HG03045 (cell line): ENCODE measurements at regions not wholly inside any gene's neighbourhood (a gene's known extent, or its start where the extent isn't known, plus 50 kb on each side); places are given as distances from the start of the nearest gene placed in this dataset.
"Not testable (repeated sequence)": the region's sequence is repeated elsewhere in the genome, so short reads cannot be mapped to it uniquely, and the experiment has no call there.

Experiments used
- ATAC-seq: cut with Tn5 transposase; IDR thresholded peaks from one replicate; pipeline ENCODE4 v1.9.1; 2021; ENCODE audit warnings: mild to moderate bottlenecking, moderate library complexity; ENCODE audit not compliant: unreplicated experiment

DNA sequence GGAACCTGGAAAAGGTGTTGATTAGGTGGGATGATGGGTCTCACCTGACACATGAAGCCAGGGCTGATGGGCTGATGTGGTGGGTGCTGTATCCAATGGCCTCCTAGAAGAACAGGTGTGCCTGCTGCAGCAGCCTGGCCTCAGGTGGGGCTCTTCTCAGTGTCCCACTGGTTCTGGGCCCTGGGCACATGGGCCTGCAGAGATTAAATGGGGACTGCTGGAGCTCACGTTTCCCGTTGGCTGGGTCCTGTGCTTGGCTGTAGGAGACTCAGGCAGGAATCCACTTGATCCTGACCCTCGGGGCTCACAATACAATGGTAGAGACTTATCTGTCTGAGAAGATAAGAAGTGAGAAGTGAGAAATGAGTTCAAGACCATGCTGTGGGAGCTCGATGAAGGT lies 170.9 kb downstream of the KCNS3 start:
- no peak for ATAC-seq

DNA sequence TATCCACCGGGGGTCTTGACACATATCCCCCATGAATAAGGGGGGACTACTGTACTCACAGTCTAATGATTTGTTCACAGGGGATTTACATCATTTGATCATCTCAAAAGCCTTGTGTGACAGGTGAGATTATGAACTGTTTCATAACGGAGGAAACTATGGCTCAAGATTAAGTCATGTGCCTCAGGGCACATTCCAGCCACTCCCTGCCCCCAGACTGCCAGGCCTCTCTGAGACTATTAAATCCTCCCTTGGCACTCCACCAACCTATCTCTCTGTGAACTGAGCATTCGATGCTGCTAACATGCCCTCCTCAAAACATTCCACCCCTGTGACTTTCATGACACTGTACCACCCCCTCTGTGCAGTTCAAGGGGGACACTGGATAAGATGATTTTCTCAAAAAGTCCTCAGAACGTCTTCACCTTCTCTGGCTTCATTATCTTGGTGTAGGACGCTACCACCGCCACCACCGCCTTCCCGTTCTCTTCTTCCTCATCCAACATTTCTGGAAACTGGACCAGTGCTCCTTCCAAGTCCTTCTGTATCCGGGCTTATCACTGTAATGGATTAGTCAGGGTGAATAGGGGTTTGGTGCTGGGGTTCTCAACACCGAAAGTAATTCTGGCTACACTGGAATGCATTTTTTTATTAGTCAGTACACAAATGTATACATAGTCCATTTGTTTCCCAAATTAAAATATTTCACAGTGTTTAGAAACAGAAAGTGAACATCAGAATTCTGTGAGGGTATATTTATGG lies 169.6 kb downstream of the KCNS3 start:
- no peak for ATAC-seq

DNA sequence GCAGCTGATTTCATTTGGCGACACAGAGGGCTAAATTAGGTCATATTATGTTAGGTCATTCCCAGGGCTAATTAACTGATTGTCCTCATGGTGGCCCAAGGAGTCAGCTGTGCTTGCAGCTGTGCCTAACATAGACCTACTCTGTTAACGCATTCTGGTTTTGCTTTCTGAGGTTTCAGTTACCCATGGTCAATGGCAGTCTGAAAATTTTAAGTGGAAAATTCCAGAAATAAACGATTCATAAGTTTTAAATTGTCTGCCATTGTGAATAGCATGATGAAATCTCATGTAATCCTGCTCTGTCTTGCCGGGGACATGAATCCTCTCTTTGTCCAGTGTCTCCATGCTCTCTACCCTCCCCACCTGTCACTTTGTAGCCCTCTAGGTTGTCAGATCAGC lies 168.7 kb downstream of the KCNS3 start:
- no peak for ATAC-seq

DNA sequence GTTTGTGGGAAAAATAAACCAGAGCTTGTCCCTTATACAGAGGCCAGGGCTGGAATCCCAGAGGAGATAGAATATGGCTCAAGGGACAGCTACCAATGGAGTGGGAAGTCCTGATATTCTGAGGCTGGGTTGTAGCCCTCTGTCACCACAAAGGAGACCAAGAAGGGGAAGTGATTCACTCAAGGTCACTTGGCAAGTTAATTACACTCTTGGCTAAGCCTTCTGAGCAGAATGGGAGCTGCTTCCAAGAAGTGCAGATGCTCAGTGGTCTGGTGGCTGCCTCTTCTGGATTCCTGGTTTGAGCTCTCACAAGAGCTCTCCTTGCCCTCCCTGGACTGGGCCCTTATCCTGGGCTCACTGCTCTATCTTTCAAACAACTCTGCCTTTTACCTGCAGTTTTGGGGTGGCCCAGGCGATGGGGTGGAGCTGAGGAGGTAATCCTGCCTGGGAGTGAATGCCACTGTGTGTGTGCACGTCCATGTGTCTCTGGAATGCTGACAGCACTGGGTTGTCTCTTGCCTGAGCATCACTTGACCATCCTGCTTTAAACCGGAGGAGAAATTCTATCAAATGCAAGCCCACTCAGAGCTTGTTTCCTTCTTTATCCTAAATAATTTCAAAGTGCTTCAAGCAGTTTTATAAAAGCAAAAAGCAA lies 168.2 kb downstream of the KCNS3 start:
- ATAC-seq: no peak

DNA sequence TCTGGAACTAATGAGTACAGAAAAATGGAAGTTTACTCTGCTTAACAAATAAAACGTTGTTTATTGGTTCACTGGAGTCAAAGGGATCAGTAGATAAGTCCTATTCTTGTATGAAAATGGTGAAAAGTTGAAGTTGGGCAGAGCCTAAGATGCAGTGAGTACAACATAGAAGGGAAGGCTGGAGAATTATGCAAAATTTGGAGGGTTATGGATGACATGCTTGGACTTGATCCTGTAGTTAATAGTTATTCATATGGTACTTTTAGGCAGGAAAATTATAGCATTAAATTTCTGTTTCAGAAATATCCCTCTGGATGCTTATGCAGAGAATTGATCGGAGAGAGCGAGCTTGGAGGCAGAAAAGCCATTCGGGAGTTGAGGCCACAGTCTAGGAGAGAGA lies 167.6 kb downstream of the KCNS3 start:
- ATAC-seq: no peak

DNA sequence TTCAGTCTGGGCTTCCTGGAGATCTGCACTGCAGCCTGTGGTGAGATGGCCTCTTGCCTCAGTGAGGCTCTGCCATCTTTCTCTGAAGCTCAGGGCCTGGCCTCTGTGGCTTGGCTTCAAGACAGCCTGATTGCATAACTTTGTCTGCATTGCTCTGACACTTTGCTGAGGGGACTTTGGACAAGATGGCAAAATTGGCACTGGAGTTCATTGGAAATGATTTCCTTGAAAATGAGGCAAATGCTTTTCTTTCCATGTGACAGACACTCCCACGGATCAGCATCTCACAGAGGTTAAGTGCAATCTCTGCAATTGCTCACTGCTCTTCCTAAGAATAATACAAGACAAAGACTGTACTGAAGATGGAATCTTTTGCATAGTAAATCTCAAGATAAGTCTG lies 166.8 kb downstream of the KCNS3 start:
- ATAC-seq: no peak

DNA sequence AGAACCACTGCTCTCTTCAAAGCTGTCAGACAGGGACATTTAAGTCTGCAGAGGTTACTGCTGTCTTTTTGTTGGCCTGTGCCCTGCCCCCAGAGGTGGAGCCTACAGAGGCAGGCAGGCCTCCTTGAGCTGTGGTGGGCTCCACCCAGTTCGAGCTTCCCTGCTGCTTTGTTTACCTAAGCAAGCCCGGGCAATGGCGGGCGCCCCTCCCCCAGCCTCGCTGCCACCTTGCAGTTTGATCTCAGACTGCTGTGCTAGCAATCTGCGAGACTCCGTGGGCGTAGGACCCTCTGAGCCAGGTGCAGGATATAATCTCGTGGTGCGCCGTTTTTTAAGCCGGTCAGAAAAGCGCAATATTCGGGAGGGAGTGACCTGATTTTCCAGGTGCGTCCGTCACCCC lies 138.9 kb downstream of the KCNS3 start:
- ATAC-seq: not testable (repeated sequence)

DNA sequence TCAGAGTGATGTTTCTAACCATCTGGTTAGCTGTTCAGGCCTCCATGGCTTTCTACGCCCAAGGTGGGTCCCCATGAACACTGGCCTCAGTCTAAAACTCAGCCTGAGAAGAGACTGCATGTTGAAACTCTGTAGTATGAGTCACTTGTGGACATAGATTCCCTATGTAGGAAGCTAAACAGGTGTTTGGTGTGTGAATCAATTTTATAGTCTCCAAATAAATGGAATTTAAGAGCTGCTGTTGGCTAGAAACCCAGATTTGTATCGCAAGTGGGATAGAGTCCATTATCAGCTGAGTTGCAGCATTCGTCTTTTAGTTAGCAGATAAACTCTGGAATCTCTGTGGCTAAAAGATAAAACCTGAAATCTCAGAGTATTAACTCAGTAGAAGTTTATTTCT lies 131.4 kb downstream of the KCNS3 start:
- no peak for ATAC-seq

DNA sequence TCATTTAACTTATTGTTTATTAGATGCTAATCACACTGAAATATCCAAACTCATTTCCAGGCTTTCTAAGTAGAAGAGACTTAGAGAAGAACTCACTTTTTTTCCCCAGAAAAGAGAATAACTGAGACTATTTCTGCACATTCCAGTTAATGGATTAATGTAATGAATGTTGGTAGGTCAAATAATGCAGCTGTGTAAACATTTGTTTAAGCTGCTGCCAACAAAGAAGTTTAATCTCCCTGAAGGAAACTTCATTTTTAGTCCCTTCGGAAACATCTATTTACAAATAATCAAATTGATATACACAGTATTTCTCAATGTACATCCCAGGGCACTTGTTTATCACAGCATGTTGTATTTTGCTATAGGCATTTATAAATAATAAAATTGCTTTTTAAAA lies 126.9 kb downstream of the KCNS3 start:
- ATAC-seq: no peak

DNA sequence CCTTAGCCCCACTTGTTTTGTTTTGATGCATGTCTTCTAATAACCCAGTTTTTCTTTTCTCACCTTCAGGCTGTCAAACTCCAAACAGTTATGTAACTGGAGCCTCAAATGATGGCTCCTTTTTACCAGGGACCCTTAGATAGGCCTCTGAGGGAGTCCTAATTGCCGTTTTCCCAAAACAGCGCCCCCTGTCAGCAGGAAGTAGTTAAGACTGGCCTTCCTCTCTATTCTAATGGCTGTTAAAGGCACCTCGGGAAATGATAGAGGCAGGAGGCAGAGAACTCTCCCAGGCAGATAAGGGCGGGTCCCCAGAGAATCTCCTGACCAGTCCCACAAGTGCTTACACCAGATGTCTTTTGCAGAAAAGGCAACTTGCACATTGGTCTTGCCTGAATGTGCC lies 123.2 kb downstream of the KCNS3 start:
- ATAC-seq: no peak

DNA sequence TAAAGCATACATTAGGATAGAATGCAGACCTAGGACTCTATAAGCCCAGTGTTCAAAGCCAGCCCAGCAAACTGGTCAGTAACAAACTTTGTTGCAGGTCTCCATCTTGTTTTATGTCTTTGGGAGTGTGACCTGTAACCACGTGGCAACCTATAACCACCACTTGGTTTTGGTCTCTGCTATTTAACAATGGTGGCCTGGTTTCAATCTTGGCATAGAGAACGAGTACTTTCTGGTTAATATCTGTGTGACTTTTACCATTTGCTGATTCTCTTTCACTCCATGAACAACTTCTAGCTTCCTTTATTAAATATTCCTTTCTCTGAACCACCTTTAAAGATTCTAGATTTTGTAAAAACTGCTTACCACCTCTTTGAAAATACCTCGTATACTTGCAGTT lies 118.5 kb downstream of the KCNS3 start:
- no peak for ATAC-seq

DNA sequence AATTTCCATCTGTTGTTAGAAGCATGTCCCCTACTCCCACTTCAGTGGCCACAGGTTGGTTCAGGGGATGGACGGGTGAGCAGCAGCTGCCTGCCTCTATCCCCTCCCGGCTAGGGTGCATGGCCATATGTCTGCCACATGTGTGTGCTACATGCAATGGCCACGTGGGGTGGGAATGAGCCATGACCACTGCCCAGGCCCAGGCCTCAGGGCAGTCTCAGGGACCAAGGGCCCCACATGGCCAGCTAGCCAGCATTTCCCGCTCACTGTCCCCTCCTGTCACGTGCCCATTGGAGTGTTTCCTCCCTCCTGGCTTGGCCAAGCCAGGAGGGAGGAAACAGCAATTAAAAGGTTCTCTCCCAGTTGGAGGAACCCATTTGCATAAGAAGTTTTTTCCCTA lies 117.1 kb downstream of the KCNS3 start:
- ATAC-seq: no peak
